HFF-Myc (cell line): ENCODE measurements at regions not wholly inside any gene's neighbourhood (a gene's known extent, or its start where the extent isn't known, plus 50 kb on each side); places are given as distances from the start of the nearest gene placed in this dataset.

Experiments
- DNase-seq: peaks from one replicate; pipeline ENCODE4 v3.0.0-alpha.2; 2011; ENCODE audit warnings: low read depth; ENCODE audit errors: extremely low read depth
- H3K4me3 ChIP-seq: replicated peaks from 2 replicates; pipeline ENCODE4 v1.5.1; 2011; ENCODE audit warnings: low read depth, mild to moderate bottlenecking, control low read depth, low read length
- TF ChIP-seq, protein P1 (sequence below): IDR thresholded peaks from 2 replicates; pipeline ENCODE4 v1.5.1; 2012; ENCODE audit warnings: mild to moderate bottlenecking, low read depth, low read length, control low read depth; ENCODE audit errors: missing control alignments

- DNase-seq = no peak
- TF ChIP-seq, protein P1, sequence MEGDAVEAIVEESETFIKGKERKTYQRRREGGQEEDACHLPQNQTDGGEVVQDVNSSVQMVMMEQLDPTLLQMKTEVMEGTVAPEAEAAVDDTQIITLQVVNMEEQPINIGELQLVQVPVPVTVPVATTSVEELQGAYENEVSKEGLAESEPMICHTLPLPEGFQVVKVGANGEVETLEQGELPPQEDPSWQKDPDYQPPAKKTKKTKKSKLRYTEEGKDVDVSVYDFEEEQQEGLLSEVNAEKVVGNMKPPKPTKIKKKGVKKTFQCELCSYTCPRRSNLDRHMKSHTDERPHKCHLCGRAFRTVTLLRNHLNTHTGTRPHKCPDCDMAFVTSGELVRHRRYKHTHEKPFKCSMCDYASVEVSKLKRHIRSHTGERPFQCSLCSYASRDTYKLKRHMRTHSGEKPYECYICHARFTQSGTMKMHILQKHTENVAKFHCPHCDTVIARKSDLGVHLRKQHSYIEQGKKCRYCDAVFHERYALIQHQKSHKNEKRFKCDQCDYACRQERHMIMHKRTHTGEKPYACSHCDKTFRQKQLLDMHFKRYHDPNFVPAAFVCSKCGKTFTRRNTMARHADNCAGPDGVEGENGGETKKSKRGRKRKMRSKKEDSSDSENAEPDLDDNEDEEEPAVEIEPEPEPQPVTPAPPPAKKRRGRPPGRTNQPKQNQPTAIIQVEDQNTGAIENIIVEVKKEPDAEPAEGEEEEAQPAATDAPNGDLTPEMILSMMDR = no peak
- H3K4me3 ChIP-seq = no peak overlapping the region
These were observed 593.7 kb downstream of the SEMA5A start for GRCh38 chr5:8952147-8952546.

DNA sequence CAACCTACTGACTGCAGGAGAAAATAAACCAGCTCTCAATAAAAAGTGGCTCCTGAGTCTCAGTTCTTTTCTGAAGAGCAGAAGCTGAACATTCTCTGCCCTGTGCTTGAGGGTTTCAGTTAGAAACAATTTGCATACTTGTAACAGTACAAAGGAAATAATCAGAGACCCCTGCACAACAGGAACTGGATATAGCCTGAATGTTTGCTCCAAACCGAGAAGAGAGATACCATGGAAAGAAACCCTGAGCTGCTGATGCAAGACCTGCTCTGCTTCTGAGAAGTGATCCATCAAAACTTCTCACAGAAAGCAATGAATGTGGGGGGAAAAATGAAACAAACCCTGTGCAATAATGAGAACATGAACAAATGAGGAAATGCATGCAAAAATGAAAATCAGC, 592.9 kb downstream of the SEMA5A start:
- no peak overlapping the region for H3K4me3 ChIP-seq
- DNase-seq = no peak
- TF ChIP-seq, protein P1 = no peak

- H3K4me3 ChIP-seq = no peak overlapping the region
- TF ChIP-seq, protein P1 = no peak
- no peak for DNase-seq
These were observed 591.9 kb downstream of the SEMA5A start for GRCh38 chr5:8953911-8954438.

- H3K4me3 ChIP-seq = no peak overlapping the region
- DNase-seq = no peak
- TF ChIP-seq, protein P1 = no peak
These were observed 591.1 kb downstream of the SEMA5A start for GRCh38 chr5:8954801-8955200.

GRCh38 chr5:8956659-8957058, 589.2 kb downstream of the SEMA5A start:
- DNase-seq = no peak
- no peak overlapping the region for H3K4me3 ChIP-seq
- TF ChIP-seq, protein P1 = no peak

- TF ChIP-seq, protein P1 = no peak
- DNase-seq = no peak
- no peak overlapping the region for H3K4me3 ChIP-seq
These were observed 587.3 kb downstream of the SEMA5A start for GRCh38 chr5:8958602-8959001.

- DNase-seq = no peak
- H3K4me3 ChIP-seq = no peak overlapping the region
- TF ChIP-seq, protein P1 = no peak
These were observed 584.7 kb downstream of the SEMA5A start for GRCh38 chr5:8961219-8961618.
